HepG2 (cell line): ENCODE measurements at regions not wholly inside any gene's neighbourhood (a gene's known extent, or its start where the extent isn't known, plus 50 kb on each side); places are given as distances from the start of the nearest gene placed in this dataset.
"Not testable (repeated sequence)": the region's sequence is repeated elsewhere in the genome, so short reads cannot be mapped to it uniquely, and the experiment has no call there.

Experiments
- ATAC-seq: fragments of 200-7000 bp; cut with Tn5 transposase; 3 replicates; pipeline ENCODE4 v1.9.1; 2020; ENCODE audit warnings: mild to moderate bottlenecking, moderate library complexity
- BruUV-seq: library from RNA; stranded (reverse); fragments of 400-500 nt; replicated peaks from 2 replicates; lab custom pipeline; 2021; lab: Mats Ljungman, UMichigan
- CTCF ChIA-PET: fragments of 300-600 bp; formaldehyde crosslinking; extraction: SDS; loops from one replicate; lab custom pipeline; 2021; ENCODE audit warnings: low total read pairs, inconsistent platforms, low intra/inter-chr PET ratio; lab: Yijun Ruan, JAX
- POLR2A ChIA-PET: fragments of 350-600 bp; sonication (Branson Sonifier 250); formaldehyde crosslinking; loops from one replicate; lab custom pipeline; 2020; ENCODE audit warnings: antibody characterized with exemption, inconsistent platforms; lab: Yijun Ruan, JAX
- DNase-seq: peaks from one replicate; pipeline ENCODE4 v3.0.0-alpha.2; 2015; ENCODE audit warnings: low spot score
- FAIRE-seq: peaks from 3 replicates; lab custom pipeline; 2011; peaks lifted over from hg19 to GRCh38; lab: Jason Lieb, UNC
- H2AFZ ChIP-seq: one replicate; pipeline ENCODE4 v1.6.1; 2011; ENCODE audit warnings: low read length, inconsistent platforms
- H3K27ac ChIP-seq: fragments of 300-600 bp; 3 replicates; pipeline ENCODE4 v1.8.0; 2011; ENCODE audit warnings: mixed run types, mild to moderate bottlenecking, mixed read lengths, low read length, inconsistent platforms; ENCODE audit not compliant: insufficient read depth; ENCODE audit errors: extremely low read length
- H3K27me3 ChIP-seq, 2 experiments: fragments of 200-600 bp in 1 of 2; 2 replicates in 1 of 2; 3 replicates in 1 of 2; pipeline versions ENCODE4 v1.6.0 to v1.8.0; 2011; ENCODE audit warnings: low read length in 2 of 2, mild to moderate bottlenecking in 2 of 2, moderate library complexity in 2 of 2, inconsistent platforms in 1 of 2; ENCODE audit not compliant: insufficient read depth in 2 of 2, control insufficient read depth in 1 of 2
- H3K36me3 ChIP-seq, 2 experiments: fragments of 200-600 bp in 1 of 2; replicated peaks in 1 of 2; 2 replicates in 1 of 2; 3 replicates in 1 of 2; pipeline versions ENCODE4 v1.5.1 to v1.8.0; 2011; ENCODE audit warnings: low read length in 2 of 2, inconsistent platforms in 1 of 2; ENCODE audit not compliant: insufficient read depth in 2 of 2, control insufficient read depth in 1 of 2
- H3K4me1 ChIP-seq: 2 replicates; pipeline ENCODE4 v1.5.1; 2012; ENCODE audit warnings: low read length, inconsistent platforms; ENCODE audit not compliant: insufficient read depth
- H3K4me2 ChIP-seq: 2 replicates; pipeline ENCODE4 v1.6.0; 2011; ENCODE audit warnings: low read depth, low read length, inconsistent platforms
- H3K4me3 ChIP-seq, 3 experiments: fragments of 200-600 bp in 1 of 3; sonication (generic), shearing (Covaris generic) in 1 of 3; replicated peaks in 1 of 3; 2 replicates each; pipeline ENCODE4 v1.5.1; 2011 to 2016; ENCODE audit warnings: low read length in 3 of 3, inconsistent platforms in 2 of 3, low read depth in 2 of 3, mild to moderate bottlenecking in 2 of 3, control low read depth in 1 of 3, mixed read lengths in 1 of 3; ENCODE audit not compliant: insufficient read depth in 1 of 3
- H3K79me2 ChIP-seq: one replicate; pipeline ENCODE4 v1.6.1; 2011; ENCODE audit warnings: low read length, inconsistent platforms; ENCODE audit not compliant: insufficient read depth
- H3K9ac ChIP-seq: 2 replicates; pipeline ENCODE4 v1.6.0; 2011; ENCODE audit warnings: mild to moderate bottlenecking, low read depth, low read length, inconsistent platforms; ENCODE audit not compliant: insufficient read depth
- H3K9me3 ChIP-seq: 2 replicates; pipeline ENCODE4 v1.5.1; 2012; ENCODE audit warnings: mild to moderate bottlenecking, low read length
- H4K20me1 ChIP-seq: 2 replicates; pipeline ENCODE4 v1.6.0; 2011; ENCODE audit warnings: inconsistent platforms, mild to moderate bottlenecking, low read length, moderate library complexity; ENCODE audit not compliant: insufficient read depth
- MAF1 ChIP-seq: sonication (generic); formaldehyde crosslinking; IDR thresholded peaks from 2 replicates; pipeline ENCODE4 v1.5.0; 2020; ENCODE audit warnings: missing genetic modification reagents, borderline replicate concordance
- MAFG ChIP-seq: sonication (generic); formaldehyde crosslinking; IDR thresholded peaks from 2 replicates; pipeline ENCODE4 v1.5.1; 2020; ENCODE audit warnings: mild to moderate bottlenecking, missing genetic modification reagents
- NR0B2 ChIP-seq: sonication (generic); formaldehyde crosslinking; IDR thresholded peaks from 2 replicates; pipeline ENCODE4 v1.4.0; 2020; ENCODE audit warnings: mild to moderate bottlenecking, missing genetic modification reagents
- PAX8 ChIP-seq: sonication (generic); formaldehyde crosslinking; IDR thresholded peaks from 2 replicates; pipeline ENCODE4 v1.8.0; 2022; ENCODE audit warnings: mild to moderate bottlenecking, missing genetic modification reagents, borderline replicate concordance
- STAT5B ChIP-seq: sonication (generic); formaldehyde crosslinking; IDR thresholded peaks from 2 replicates; pipeline ENCODE4 v1.4.0; 2020; ENCODE audit warnings: missing genetic modification reagents
- TCF12 ChIP-seq, 2 experiments: fragments of 450-650 bp in 1 of 2; sonication (generic) in 1 of 2; formaldehyde crosslinking in 1 of 2; IDR thresholded peaks; 2 replicates each; pipeline versions ENCODE4 v1.6.1 to v1.8.0; 2017 to 2022; ENCODE audit warnings: antibody characterized with exemption in 1 of 2, mild to moderate bottlenecking in 1 of 2, missing genetic modification reagents in 1 of 2, moderate library complexity in 1 of 2
- ZBTB38 ChIP-seq: sonication (generic); formaldehyde crosslinking; IDR thresholded peaks from 2 replicates; pipeline ENCODE4 v1.5.1; 2020; ENCODE audit warnings: mild to moderate bottlenecking, missing genetic modification reagents
- ZKSCAN8 ChIP-seq: IDR thresholded peaks from 2 replicates; pipeline ENCODE4 v1.6.1; 2016; ENCODE audit warnings: borderline replicate concordance, missing genetic modification reagents, missing compliant biosample characterization
- ZNF44 ChIP-seq: sonication (generic); formaldehyde crosslinking; IDR thresholded peaks from 2 replicates; pipeline ENCODE4 v1.5.1; 2020; ENCODE audit warnings: mild to moderate bottlenecking, missing genetic modification reagents
- ZNF570 ChIP-seq: sonication (generic); formaldehyde crosslinking; IDR thresholded peaks from 2 replicates; pipeline ENCODE4 v1.4.0; 2020; ENCODE audit warnings: mild to moderate bottlenecking, missing genetic modification reagents, borderline replicate concordance
- WGBS: methylation state at CpG from one replicate; pipeline ENCODE4 v1.1.6; 2017; ENCODE audit warnings: low lambda C conversion rate; 5-methylcytosine and 5-hydroxymethylcytosine counted together
- in situ Hi-C: cut with HindIII; loops from 2 replicates; pipeline ENCODE4 v1.10.0; 2017; ENCODE audit warnings: low pct_unique_long_range_greater_than_20kb; ENCODE audit not compliant: extremely low pct_ligation_motif_present
- intact Hi-C: fragments of 100-400 bp; cut with micrococcal nuclease; formaldehyde crosslinking; loops from one replicate; pipeline ENCODE4 v1.10.0; 2022; ENCODE audit not compliant: unreplicated experiment
- TF ChIP-seq, protein P1 (sequence below): IDR thresholded peaks from 2 replicates; pipeline ENCODE4 v1.6.1; 2012; ENCODE audit warnings: inconsistent platforms

- H3K4me1 ChIP-seq, result no peaks in the 10 kb centered on the region
- WGBS, result 14% methylated on average over 1 of the region's 1 CpG
- no peak overlapping the region for H3K4me2 ChIP-seq
- POLR2A ChIA-PET, result no interaction called here
- in situ Hi-C loops, result no loop called here
- H3K27me3 ChIP-seq, result no peaks in the 10 kb centered on the region
- intact Hi-C loops, result no loop called here
- H3K27ac ChIP-seq, result no peak overlapping the region
- no peak for FAIRE-seq
- TF ChIP-seq MAF1 (no peak), TCF12 (IDR thresholded peaks at IDR 0.05) (no peak), TCF12 (CRISPR knock-in tag; IDR thresholded peaks at IDR 0.05) (no peak), MAFG (CRISPR knock-in tag) (no peak)
- TF ChIP-seq, protein P1, sequence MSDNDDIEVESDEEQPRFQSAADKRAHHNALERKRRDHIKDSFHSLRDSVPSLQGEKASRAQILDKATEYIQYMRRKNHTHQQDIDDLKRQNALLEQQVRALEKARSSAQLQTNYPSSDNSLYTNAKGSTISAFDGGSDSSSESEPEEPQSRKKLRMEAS, result no peak
- TF ChIP-seq, all 625 proteins: peak for 0
- DNase-seq, result no peak
- BruUV-seq, result no TSS peak
- no peaks in the 10 kb centered on the region for H3K9me3 ChIP-seq
- no peaks in the 10 kb centered on the region for H4K20me1 ChIP-seq
- no peak overlapping the region for H3K9ac ChIP-seq
- no peaks in the 10 kb centered on the region for H3K79me2 ChIP-seq
- ATAC-seq, result no peak
- no peak overlapping the region for H2AFZ ChIP-seq
- CTCF ChIA-PET, result no interaction called here
- no peaks in the 10 kb centered on the region for H3K36me3 ChIP-seq
- no peak overlapping the region for H3K4me3 ChIP-seq
These were observed 147.8 kb downstream of the DEFB131A start for GRCh38 chr4:9592010-9592409.

DNA sequence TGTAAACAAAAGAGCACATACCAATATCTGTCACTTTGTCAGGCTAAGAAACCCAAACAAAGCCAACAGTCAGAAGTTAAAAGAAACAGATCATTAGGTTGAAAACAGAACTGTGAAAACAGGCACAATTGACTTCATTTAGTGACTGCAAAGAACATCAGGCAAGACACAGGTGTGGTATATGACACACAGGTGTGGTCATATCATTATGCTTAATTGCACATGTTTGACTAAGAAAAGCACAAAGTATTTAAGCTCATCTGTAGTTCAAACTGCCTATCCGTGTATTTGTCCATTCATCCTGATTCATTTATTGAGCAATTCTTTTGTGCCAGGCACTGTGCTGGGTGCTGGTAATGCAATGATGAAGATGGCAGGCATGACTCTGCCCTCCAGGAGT lies 150.7 kb downstream of the DEFB131A start:
- Histone ChIP-seq H3K27ac (no peak overlapping the region), H3K9me3 (no peaks in the 10 kb centered on the region), H2AFZ (no peak overlapping the region), H3K79me2 (no peaks in the 10 kb centered on the region), H3K4me1 (no peaks in the 10 kb centered on the region), H3K27me3 (no peaks in the 10 kb centered on the region), H3K9ac (no peak overlapping the region), H4K20me1 (no peaks in the 10 kb centered on the region), H3K4me3 (no peak overlapping the region), H3K4me2 (no peak overlapping the region), H3K36me3 (no peaks in the 10 kb centered on the region)
- ATAC-seq (no peak), DNase-seq (no peak), FAIRE-seq (no peak)
- intact Hi-C loops (no loop called here), in situ Hi-C loops (no loop called here)
- POLR2A ChIA-PET, result no interaction called here
- no TSS peak for BruUV-seq
- CTCF ChIA-PET, result no interaction called here
- TF ChIP-seq STAT5B (CRISPR knock-in tag) (no peak), ZNF570 (CRISPR knock-in tag) (no peak), ZBTB38 (no peak), ZNF44 (CRISPR knock-in tag) (no peak), ZKSCAN8 (CRISPR knock-in tag) (no peak), NR0B2 (CRISPR knock-in tag) (no peak), PAX8 (CRISPR knock-in tag) (no peak)
- WGBS, result 0% methylated on average over 1 of the region's 1 CpG

DNA sequence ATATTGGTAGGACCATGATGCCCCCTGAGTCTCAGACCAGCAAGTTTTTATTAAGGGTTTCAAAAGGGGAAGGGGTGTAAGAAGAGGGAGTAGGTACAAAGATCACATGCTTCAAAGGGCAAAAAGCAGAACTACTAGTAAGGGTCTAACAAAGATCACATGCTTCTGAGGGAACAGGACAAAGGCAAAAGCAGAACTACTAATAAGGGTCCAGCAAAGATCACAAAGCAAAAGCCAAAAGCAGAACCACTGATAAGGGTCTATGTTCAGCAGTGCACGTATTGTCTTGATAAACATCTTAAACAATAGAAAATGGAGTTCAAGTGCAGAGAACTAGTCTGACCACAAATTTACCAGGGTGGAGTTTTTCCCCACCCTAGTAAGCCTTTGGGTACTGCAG lies 151.3 kb downstream of the DEFB131A start:
- H4K20me1 ChIP-seq, H3K27ac ChIP-seq, DNase-seq, H3K36me3 ChIP-seq, H3K9ac ChIP-seq, H3K4me3 ChIP-seq, in situ Hi-C loops, POLR2A ChIA-PET, H3K27me3 ChIP-seq, BruUV-seq, H3K4me1 ChIP-seq, H2AFZ ChIP-seq, H3K9me3 ChIP-seq, H3K4me2 ChIP-seq, ATAC-seq, FAIRE-seq, H3K79me2 ChIP-seq, CTCF ChIA-PET, intact Hi-C loops: not testable (repeated sequence)
- WGBS, result 11% methylated on average over 1 of the region's 1 CpG
